Skin epidermis (tissue), 12 donors: ENCODE measurements at regions not wholly inside any gene's neighbourhood (a gene's known extent, or its start where the extent isn't known, plus 50 kb on each side); places are given as distances from the start of the nearest gene placed in this dataset.
"Not testable (repeated sequence)": the region's sequence is repeated elsewhere in the genome, so short reads cannot be mapped to it uniquely, and the experiment has no call there.

Experiments used
- H3K27ac ChIP-seq, 21 experiments: fragments of 200-600 bp; sonication (generic) in 11 of 21; one replicate each; pipeline ENCODE4 v1.5.0; 2020; ENCODE audit warnings: mild to moderate bottlenecking in 3 of 21, inconsistent platforms in 2 of 21, moderate library complexity in 2 of 21
- H3K4me3 ChIP-seq, 7 experiments: fragments of 200-600 bp; sonication (generic) in 2 of 7; one replicate each; pipeline ENCODE4 v1.5.0; 2020; ENCODE audit warnings: inconsistent platforms in 2 of 7, mild to moderate bottlenecking in 2 of 7, moderate library complexity in 1 of 7

DNA sequence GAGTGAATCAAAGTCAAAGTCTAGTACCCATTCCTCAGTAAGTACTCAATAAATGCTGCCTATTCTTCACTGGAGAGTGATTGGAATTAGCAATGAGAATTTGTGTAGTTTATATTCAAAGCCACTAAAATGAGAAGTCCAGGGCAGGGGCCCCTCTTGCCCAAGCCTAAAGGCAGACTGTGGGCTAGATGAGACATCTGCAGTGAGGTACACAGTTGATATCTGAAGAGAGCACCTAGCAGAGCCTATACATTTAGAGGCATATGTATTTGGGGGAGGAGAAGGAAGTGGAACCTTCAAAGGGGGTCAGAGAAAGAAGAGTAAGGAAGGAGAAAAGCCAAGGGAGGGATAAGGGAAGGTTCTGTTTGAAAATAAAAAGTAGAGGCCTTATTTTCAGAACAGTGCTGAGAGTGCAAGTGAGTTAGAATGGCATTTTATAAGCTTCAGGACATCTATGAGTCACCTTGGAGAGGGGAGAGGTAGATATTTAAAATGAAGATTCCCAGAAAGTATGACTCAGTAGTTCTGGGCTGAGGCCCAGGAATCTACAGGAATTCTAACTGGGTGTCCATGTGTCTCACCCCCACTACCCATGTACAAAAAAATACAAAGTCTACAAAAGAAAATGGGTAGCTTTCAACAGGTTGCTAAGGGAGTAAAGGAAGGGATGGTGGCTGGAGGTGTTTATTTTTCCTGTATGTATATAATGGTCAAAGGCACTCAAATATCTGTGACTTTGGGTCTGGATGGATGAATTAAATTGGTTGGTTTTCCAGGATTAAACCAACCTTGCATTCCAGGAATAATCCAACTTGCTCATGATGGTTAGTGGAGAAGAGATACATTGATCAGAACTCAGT, 135.1 kb downstream of the ZFP64 start:
- Histone ChIP-seq H3K4me3 (no peak overlapping the region), H3K27ac (peak overlapping the region in 3 of 21 experiments; percentile 22 to 54 (median 52))

DNA sequence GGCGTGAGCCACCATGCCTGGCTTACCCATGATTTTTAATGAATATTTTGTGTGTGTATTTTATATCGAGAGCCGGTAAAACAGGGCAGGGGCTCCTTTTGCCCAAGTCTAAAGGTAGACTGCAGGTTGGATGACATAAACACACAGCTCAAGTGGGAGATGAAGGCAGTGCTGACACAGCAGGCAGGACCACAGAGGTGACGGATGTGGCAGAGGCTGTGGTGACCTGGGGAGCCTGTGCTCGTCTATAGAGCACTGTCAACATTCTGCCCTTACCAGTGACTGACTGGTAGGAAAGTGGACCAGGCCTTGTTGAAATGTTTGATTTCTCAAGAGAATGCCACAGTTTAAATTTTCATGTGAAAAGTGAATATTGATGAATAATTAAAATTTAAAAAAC, 137.5 kb downstream of the ZFP64 start:
- H3K27ac ChIP-seq: no peak overlapping the region
- no peak overlapping the region for H3K4me3 ChIP-seq

GRCh38 chr20:52049001-52049731, 142.4 kb downstream of the ZFP64 start:
- Histone ChIP-seq H3K4me3 (no peak overlapping the region), H3K27ac (no peak overlapping the region)

DNA sequence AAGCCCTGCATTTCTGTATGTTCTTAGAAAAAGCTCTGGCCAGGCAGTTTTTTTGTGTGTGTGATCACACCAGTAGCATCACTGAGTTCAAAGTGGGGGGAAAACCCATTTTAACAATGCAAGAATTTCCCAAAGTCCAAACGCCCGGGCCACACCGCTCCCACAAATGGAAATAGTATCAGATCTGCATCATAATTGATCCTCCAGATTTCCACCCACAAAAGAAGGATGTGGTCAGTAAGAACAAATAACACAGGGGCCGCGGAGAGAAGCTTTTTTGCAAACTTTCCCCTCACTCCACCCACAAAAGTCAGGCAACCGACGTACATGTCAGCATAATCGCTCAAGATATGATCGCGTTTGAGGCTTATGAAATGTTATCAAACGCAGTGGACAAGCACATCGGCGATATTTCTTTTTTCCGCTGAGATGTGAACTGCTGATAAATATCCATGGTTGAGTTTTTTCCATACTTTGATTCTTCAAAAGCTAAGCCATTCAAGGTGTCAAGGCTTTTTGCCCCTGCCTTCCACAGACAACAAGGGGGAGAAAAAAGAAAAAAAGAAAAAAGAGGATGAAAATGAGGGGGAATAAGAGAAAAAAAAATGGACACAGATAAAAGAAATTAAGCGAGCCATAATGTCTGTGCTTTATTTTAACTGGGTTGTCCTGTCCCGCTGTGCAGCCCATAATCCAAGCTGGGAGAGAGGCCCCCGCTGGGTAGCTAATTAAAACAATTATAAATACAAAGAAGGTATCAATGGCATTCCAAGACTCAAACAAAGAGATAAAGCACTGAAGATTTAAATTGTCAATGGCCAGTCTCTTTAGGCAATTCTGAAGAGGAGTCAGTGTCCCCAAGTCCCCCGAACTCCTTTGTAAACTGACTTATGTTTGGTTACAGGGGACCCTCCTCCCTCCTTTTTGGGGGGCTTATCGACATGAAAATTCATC, 143.5 kb downstream of the ZFP64 start:
- Histone ChIP-seq H3K4me3 (no peak overlapping the region), H3K27ac (no peak overlapping the region)

GRCh38 chr20:52041966-52042365, 149.6 kb downstream of the ZFP64 start:
- Histone ChIP-seq H3K4me3 (no peak overlapping the region), H3K27ac (no peak overlapping the region)

DNA sequence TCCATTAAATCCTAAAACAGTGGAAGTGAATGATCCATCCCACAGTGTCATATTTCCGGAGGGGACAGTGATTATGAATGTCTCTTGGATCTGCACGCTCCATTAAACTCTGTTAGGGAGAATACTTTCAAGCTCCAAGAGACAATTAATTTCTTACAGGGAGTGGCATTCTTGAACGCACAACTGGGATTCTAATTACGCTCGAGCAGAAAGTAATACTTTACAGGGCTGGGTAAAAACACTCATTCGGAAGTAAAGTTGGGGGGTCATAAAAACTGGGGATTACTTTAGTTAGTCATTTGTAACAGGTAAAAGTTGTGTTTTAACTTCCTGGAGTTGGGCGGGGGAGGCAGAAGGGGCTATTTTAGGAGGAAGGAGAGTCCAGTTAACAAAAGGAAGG, 151.8 kb downstream of the ZFP64 start:
- H3K4me3 ChIP-seq: no peak overlapping the region
- no peak overlapping the region for H3K27ac ChIP-seq

DNA sequence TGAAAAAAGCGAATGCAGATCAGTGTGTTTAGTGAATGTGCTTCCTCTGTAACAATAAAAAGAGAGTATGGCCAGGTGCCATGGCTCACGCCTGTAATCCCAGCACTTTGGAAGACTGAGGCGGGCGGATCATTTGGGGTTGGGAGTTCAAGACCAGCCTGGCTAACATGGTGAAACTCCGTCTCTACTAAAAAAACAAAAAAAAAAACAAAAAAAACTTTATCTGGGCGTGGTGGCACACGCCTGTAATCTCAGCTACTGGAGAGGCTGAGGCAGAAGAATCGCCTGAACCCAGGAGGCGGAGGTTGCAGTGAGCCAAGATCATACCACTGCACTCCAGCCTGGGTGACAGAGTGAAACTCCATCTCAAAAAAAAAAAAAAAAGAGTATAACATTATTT, 152.9 kb downstream of the ZFP64 start:
- H3K4me3 ChIP-seq, H3K27ac ChIP-seq: not testable (repeated sequence)

DNA sequence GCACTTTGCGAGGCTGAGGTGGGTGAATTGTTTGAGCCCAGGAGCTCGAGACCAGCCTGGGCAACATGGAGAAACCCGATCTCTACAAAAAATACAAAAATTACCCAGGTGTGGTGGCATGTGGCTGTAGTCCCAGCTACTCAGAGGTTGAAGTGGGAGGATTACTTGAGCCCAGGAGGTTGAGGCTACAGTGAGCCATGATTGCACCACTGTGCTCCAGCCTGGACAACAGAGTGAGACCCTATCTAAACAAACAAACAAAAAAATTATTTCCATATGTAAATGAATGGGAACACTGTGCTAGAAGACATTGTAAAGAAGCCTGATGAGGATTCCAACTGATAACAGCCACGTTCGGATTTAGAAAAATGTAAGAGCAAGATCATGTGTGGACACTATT, 154.2 kb downstream of the ZFP64 start:
- H3K27ac ChIP-seq: no peak overlapping the region
- no peak overlapping the region for H3K4me3 ChIP-seq

DNA sequence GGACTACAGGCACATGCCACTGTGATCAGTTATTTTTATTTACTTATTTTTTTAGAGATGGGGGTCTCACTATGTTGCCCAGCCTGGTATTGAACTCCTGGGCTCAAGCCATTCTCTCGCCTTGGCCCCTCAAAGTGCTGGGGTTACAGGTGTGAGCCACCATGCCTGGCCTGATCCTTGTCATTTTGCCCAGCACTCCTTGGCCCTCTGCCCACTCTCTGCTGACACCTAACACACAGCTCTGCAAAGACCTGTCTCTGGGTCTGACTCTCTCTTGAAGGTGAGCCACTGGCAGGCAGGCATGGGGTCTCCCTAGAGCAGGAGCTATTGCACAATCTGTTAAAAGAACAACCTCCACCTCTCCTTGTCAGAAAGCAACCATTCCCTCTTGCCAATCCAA, 155.6 kb downstream of the ZFP64 start:
- H3K4me3 ChIP-seq: no peak overlapping the region
- no peak overlapping the region for H3K27ac ChIP-seq

- H3K4me3 ChIP-seq: no peak overlapping the region
These were observed 156.1 kb downstream of the ZFP64 start for GRCh38 chr20:52035498-52035897.

GRCh38 chr20:52034581-52034980, 157.0 kb downstream of the ZFP64 start:
- H3K27ac ChIP-seq: no peak overlapping the region
- no peak overlapping the region for H3K4me3 ChIP-seq

More at GRCh38 chr20:52035498-52035897, 156.1 kb downstream of the ZFP64 start:
- H3K27ac ChIP-seq: no peak overlapping the region

- no peak overlapping the region for H3K4me3 ChIP-seq
- no peak overlapping the region for H3K27ac ChIP-seq
These were observed 158.3 kb downstream of the ZFP64 start for GRCh38 chr20:52033313-52033712.

- not testable (repeated sequence) for H3K4me3 ChIP-seq
- H3K27ac ChIP-seq: peak overlapping the region in 5 of 21 experiments; percentile 38 to 67 (median 60)
These were observed 159.3 kb downstream of the ZFP64 start for GRCh38 chr20:52032304-52032683.

GRCh38 chr20:52031563-52032303, 159.8 kb downstream of the ZFP64 start:
- H3K27ac ChIP-seq: peak overlapping the region in 5 of 21 experiments; percentile 38 to 67 (median 60)
- H3K4me3 ChIP-seq: no peak overlapping the region

DNA sequence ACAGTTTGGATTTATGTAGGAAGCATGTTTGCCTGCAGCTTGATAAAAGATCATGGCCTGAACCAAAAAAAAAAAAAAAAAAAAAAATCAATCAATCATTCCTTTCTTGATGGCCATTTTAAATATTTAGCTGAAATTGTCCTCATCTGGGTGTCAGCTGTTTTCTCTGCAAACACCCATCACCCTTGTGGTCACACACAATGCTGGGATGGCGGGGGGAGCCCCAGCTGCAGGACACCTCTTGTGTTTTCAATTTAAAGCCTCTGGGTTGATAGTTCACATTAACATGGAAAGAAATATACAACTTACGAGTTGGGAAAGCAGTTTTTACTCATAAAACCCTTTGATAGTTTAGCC, 160.4 kb downstream of the ZFP64 start:
- H3K4me3 ChIP-seq: no peak overlapping the region

DNA sequence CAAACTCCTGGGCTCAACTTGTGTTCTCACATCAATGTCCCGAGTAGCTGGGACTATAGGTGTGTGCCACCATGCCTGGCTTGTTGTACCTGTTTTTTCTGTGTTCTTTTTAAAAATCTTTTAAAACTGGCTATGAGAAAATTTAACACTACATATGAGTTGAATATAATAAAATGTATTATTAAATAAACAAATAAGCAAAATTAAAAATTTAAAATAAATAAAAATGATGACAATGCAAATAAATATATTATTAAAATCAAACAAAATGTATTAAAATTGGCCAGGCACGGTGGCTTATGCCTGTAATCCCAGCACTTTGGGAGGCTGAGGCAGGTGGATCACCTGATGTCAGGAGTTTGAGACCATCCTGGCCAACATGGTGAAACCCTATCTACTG, 162.4 kb downstream of the ZFP64 start:
- not testable (repeated sequence) for H3K4me3 ChIP-seq, H3K27ac ChIP-seq

More for the DNA sequence above, 160.4 kb downstream of the ZFP64 start:
- peak overlapping the region in 5 of 21 experiments; percentile 38 to 67 (median 60) for H3K27ac ChIP-seq

- no peak overlapping the region for H3K4me3 ChIP-seq
- H3K27ac ChIP-seq: no peak overlapping the region
These were observed 165.6 kb downstream of the ZFP64 start for GRCh38 chr20:52025938-52026337.

DNA sequence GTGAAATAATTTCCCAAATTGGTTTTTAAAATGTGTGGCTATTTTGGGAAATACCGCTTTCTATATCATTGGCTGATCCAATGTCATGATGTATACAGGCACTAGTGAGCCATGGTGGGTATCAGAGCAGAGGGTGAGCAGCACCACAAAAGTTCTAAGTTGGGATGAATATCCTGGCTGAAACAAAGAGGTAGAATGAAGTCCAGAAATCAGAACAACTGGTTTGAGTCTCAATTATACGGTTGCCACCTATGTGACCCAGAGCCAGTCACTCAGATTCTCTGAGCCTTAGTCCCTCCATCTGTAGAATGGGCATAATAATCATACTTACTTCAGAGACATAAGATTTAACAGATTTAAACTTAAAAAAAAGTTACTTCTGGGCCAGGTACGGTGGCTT, 172.3 kb downstream of the ZFP64 start:
- no peak overlapping the region for H3K4me3 ChIP-seq
- H3K27ac ChIP-seq: no peak overlapping the region

DNA sequence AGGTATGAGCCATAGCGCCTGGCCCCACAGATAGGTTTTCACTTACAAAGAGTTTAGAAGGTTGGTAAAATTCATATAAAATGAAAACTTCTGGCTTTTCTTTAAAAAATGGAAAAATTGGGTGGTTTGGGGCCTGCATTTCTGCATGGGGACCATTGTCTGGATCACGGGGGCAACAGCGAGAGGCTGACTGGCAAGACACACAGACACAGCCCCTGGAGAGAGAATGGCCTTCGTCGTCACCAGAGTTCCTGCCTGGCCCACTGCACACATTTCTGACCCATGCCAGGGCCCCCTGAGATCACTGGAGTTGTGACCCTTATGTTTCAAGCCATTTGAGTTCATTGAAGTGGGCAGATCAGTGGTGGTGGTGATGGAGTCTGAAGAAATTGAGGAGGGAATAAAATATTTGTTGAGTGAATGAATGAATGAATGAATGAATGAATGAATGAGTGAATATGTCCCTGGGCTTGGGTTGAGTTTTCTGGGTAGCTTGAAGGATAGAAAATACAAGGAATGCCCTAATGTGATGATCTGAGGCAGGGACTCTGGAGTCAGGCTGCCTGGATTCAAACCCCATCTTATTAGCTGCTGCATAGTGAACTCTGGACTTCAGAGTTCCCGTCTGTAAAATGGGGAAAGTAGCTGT, 173.8 kb downstream of the ZFP64 start:
- Histone ChIP-seq H3K27ac (no peak overlapping the region), H3K4me3 (no peak overlapping the region)
